ENCODE measurements at regions not wholly inside any gene's neighbourhood (a gene's known extent, or its start where the extent isn't known, plus 50 kb on each side); places are given as distances from the start of the nearest gene placed in this dataset.

DNA sequence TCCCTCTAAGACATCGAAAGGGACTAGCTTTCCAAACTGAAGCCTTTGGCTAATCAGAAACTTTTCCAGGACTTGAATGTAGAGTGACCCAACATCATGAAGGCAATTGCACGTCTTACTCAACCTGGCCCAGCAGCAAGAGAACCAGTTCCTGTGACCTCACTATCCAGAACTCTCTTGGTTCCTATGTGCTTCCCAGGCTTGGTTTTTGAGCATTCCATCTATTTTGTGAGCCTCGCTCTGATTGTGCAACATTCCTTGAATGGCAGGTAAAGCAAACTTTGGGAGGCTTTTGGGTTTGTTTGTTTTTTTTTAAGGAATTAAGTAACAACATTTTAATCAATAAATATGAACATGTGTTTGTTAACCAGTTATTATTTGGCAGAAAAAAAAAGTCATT lies 183.6 kb upstream of the EGLN3 start:
- FAIRE-seq (no peak), DNase-seq (ENCODE audit: low read depth, low spot score) (no peak)
- Histone ChIP-seq H3K9me1 (ENCODE audit: control insufficient read depth, extremely low read depth, insufficient read depth, low read length) (no peaks in the 10 kb centered on the region), H3K9me3 (ENCODE audit: control insufficient read depth, low read depth, low read length) (no peaks in the 10 kb centered on the region), H3K4me2 (ENCODE audit: control insufficient read depth, extremely low read depth, insufficient read depth, low read depth, low read length) (no peak overlapping the region), H3K9ac (ENCODE audit: control insufficient read depth, extremely low read depth, insufficient read depth, low read length) (no peak overlapping the region), H3K27ac (ENCODE audit: control insufficient read depth, insufficient read depth, low read length) (no peak overlapping the region), H3K79me2 (ENCODE audit: control insufficient read depth, insufficient read depth, low read length) (no peaks in the 10 kb centered on the region), H3K27me3 (ENCODE audit: control insufficient read depth, extremely low read depth, insufficient read depth, low read length) (no peaks in the 10 kb centered on the region), H3K36me3 (ENCODE audit: control insufficient read depth in 2 of 2, extremely low read depth in 1 of 2, insufficient read depth in 2 of 2, low read length in 2 of 2) (no peaks in the 10 kb centered on the region), H3K4me1 (ENCODE audit: control insufficient read depth, extremely low read depth, insufficient read depth, low read length) (no peaks in the 10 kb centered on the region), H2AFZ (ENCODE audit: control insufficient read depth, low read length) (no peak overlapping the region), H4K20me1 (ENCODE audit: control insufficient read depth, extremely low read depth, insufficient read depth, low read length) (no peaks in the 10 kb centered on the region), H3K4me3 (ENCODE audit: control insufficient read depth in 2 of 3, extremely low read depth in 1 of 3, insufficient read depth in 2 of 3, low read depth in 1 of 3, low read length in 3 of 3) (no peak overlapping the region)
- TF ChIP-seq, protein P1, sequence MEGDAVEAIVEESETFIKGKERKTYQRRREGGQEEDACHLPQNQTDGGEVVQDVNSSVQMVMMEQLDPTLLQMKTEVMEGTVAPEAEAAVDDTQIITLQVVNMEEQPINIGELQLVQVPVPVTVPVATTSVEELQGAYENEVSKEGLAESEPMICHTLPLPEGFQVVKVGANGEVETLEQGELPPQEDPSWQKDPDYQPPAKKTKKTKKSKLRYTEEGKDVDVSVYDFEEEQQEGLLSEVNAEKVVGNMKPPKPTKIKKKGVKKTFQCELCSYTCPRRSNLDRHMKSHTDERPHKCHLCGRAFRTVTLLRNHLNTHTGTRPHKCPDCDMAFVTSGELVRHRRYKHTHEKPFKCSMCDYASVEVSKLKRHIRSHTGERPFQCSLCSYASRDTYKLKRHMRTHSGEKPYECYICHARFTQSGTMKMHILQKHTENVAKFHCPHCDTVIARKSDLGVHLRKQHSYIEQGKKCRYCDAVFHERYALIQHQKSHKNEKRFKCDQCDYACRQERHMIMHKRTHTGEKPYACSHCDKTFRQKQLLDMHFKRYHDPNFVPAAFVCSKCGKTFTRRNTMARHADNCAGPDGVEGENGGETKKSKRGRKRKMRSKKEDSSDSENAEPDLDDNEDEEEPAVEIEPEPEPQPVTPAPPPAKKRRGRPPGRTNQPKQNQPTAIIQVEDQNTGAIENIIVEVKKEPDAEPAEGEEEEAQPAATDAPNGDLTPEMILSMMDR (optimal IDR thresholded peaks at IDR 0.05 in 1 of 3, IDR thresholded peaks at IDR 0.05 in 1 of 3, conservative IDR thresholded peaks at IDR 0.05 in 1 of 3; ENCODE audit: extremely low read depth in 1 of 3, insufficient read depth in 2 of 3, low read length in 3 of 3), result no peak
- TF ChIP-seq EZH2 (IDR thresholded peaks at IDR 0.05; ENCODE audit: low read length), result no peak
- dilution Hi-C loops (cut with MboI; ENCODE audit: extremely low pct_ligation_motif_present, low sequenced_read_pairs), result no loop called here

DNA sequence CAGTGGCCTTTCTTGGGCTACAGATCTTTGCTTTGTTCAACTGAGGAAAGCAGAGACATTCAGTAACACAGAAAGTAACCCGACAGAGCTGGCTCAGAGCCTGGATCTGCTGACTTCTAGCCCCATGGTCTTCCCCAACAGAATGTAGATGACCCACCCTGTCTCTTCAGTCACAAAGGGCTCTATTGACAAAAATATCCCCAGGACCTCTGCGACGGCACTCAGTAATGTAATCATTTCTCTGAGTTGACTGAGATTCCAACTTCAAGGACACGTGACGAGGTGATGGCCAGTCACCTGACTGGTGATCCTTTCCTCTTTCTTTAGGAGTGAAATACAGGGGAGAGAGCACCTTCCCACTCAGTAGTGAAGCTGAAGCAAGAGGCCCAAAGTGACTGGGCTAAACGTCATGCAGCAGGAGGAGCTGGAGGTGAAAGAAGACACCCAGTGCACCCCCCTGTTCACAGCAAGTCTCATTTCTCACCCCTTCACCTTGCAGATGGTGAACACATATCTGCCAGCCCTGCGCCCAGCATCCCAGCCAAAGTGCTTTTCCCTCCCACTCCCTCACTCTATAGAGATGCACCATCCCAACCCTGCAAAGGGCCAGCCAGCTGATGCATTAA lies 179.2 kb upstream of the EGLN3 start:
- no peak overlapping the region for H2AFZ ChIP-seq (ENCODE audit: control insufficient read depth, low read length)
- H3K9ac ChIP-seq (ENCODE audit: control insufficient read depth, extremely low read depth, insufficient read depth, low read length), result no peak overlapping the region
- H4K20me1 ChIP-seq (ENCODE audit: control insufficient read depth, extremely low read depth, insufficient read depth, low read length), result no peaks in the 10 kb centered on the region
- dilution Hi-C loops (cut with MboI; ENCODE audit: extremely low pct_ligation_motif_present, low sequenced_read_pairs), result no loop called here
- no peak overlapping the region for H3K4me2 ChIP-seq (ENCODE audit: control insufficient read depth, extremely low read depth, insufficient read depth, low read depth, low read length)
- TF ChIP-seq, protein P1 (optimal IDR thresholded peaks at IDR 0.05 in 1 of 3, IDR thresholded peaks at IDR 0.05 in 1 of 3, conservative IDR thresholded peaks at IDR 0.05 in 1 of 3; ENCODE audit: extremely low read depth in 1 of 3, insufficient read depth in 2 of 3, low read length in 3 of 3), result no peak
- no peak for TF ChIP-seq EZH2 (IDR thresholded peaks at IDR 0.05; ENCODE audit: low read length)
- H3K4me3 ChIP-seq (ENCODE audit: control insufficient read depth in 2 of 3, extremely low read depth in 1 of 3, insufficient read depth in 2 of 3, low read depth in 1 of 3, low read length in 3 of 3), result no peak overlapping the region
- no peak overlapping the region for H3K27ac ChIP-seq (ENCODE audit: control insufficient read depth, insufficient read depth, low read length)
- no peaks in the 10 kb centered on the region for H3K79me2 ChIP-seq (ENCODE audit: control insufficient read depth, insufficient read depth, low read length)
- no peaks in the 10 kb centered on the region for H3K9me1 ChIP-seq (ENCODE audit: control insufficient read depth, extremely low read depth, insufficient read depth, low read length)
- FAIRE-seq, result no peak
- DNase-seq (ENCODE audit: low read depth, low spot score), result no peak
- H3K27me3 ChIP-seq (ENCODE audit: control insufficient read depth, extremely low read depth, insufficient read depth, low read length), result no peaks in the 10 kb centered on the region
- no peaks in the 10 kb centered on the region for H3K9me3 ChIP-seq (ENCODE audit: control insufficient read depth, low read depth, low read length)
- H3K36me3 ChIP-seq (ENCODE audit: control insufficient read depth in 2 of 2, extremely low read depth in 1 of 2, insufficient read depth in 2 of 2, low read length in 2 of 2), result no peaks in the 10 kb centered on the region
- no peaks in the 10 kb centered on the region for H3K4me1 ChIP-seq (ENCODE audit: control insufficient read depth, extremely low read depth, insufficient read depth, low read length)

Data from keratinocyte (primary cell).